ENCODE measurements at regions not wholly inside any gene's neighbourhood (a gene's known extent, or its start where the extent isn't known, plus 50 kb on each side); places are given as distances from the start of the nearest gene placed in this dataset.

DNA sequence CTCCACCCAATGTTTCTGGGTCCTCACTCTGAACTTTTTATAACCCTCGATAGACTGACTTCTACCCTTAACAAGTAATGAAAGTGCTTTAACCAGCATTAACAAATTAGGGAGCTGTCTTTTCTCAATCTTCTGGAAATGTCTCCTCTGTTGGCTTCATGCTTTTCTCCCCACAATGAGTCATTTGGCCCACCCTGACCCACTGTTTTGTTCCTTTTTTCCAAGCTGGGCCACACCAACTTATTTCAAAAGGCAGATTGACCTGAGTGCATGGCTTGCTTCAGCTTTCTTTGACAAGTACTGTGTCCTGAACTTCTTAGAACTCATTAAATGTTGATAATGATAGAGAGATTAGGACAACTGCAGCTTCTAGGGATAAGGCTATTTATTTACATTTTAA lies 199.6 kb upstream of the SEMA6D start:
- no peak overlapping the region for H2AFZ ChIP-seq (ENCODE audit: low read length)
- peaks cover 0 to 2% of the 10 kb centered on the region in 2 experiments; a peak in 1 of 5 replicates for H3K9me3 Mint-ChIP-seq
- WGBS (ENCODE audit: extremely low coverage, insufficient read length, low lambda C conversion rate): no CpG with 5 or more reads among the region's 1 CpG

More for the DNA sequence above, 199.6 kb upstream of the SEMA6D start:
- H2BK5ac ChIP-seq (ENCODE audit: insufficient read length, low read length): no peak overlapping the region
- H3K9me3 ChIP-seq (ENCODE audit: control insufficient read depth, low read depth, low read length): no peaks in the 10 kb centered on the region
- H3K18ac ChIP-seq (ENCODE audit: insufficient read length, low read depth, low read length): no peak overlapping the region
- no peaks in the 10 kb centered on the region; a peak in 2 of 7 replicates for H3K36me3 Mint-ChIP-seq (ENCODE audit: insufficient read depth in 1 of 3, low read depth in 3 of 3)
- H2BK15ac ChIP-seq (ENCODE audit: low read depth, low read length): no peak overlapping the region
- no peaks in the 10 kb centered on the region for H3K4me1 Mint-ChIP-seq
- no peak overlapping the region for H2BK20ac ChIP-seq (ENCODE audit: low read depth, low read length, poor library complexity, severe bottlenecking)
- H3T11ph ChIP-seq (ENCODE audit: low read length): no peak overlapping the region
- no peaks in the 10 kb centered on the region for H3K79me1 ChIP-seq (ENCODE audit: insufficient read depth, low read depth, low read length, poor library complexity, severe bottlenecking)
- H2BK12ac ChIP-seq (ENCODE audit: insufficient read length, low read depth, low read length): no peak overlapping the region
- no peak overlapping the region for H4K91ac ChIP-seq (ENCODE audit: insufficient read length, low read depth, low read length)
- H3K4me2 ChIP-seq (ENCODE audit: insufficient read depth, insufficient read length, low read length): no peak overlapping the region
- H3K23ac ChIP-seq (ENCODE audit: insufficient read length, low read depth, low read length): no peak overlapping the region
- TF ChIP-seq, protein P1, sequence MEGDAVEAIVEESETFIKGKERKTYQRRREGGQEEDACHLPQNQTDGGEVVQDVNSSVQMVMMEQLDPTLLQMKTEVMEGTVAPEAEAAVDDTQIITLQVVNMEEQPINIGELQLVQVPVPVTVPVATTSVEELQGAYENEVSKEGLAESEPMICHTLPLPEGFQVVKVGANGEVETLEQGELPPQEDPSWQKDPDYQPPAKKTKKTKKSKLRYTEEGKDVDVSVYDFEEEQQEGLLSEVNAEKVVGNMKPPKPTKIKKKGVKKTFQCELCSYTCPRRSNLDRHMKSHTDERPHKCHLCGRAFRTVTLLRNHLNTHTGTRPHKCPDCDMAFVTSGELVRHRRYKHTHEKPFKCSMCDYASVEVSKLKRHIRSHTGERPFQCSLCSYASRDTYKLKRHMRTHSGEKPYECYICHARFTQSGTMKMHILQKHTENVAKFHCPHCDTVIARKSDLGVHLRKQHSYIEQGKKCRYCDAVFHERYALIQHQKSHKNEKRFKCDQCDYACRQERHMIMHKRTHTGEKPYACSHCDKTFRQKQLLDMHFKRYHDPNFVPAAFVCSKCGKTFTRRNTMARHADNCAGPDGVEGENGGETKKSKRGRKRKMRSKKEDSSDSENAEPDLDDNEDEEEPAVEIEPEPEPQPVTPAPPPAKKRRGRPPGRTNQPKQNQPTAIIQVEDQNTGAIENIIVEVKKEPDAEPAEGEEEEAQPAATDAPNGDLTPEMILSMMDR (conservative IDR thresholded peaks at IDR 0.05): no peak
- no peak overlapping the region for H3K4ac ChIP-seq (ENCODE audit: low read depth, low read length)
- H3K4me3 Mint-ChIP-seq: no peak overlapping the region
- no peaks in the 10 kb centered on the region for H3K23me2 ChIP-seq (ENCODE audit: insufficient read length, low read depth, low read length, poor library complexity, severe bottlenecking)
- H2AK5ac ChIP-seq (ENCODE audit: insufficient read length, low read length): no peak overlapping the region
- no peak overlapping the region for H3K9ac ChIP-seq (ENCODE audit: extremely low read depth, insufficient read length, low read length)
- H3K27ac Mint-ChIP-seq: no peak overlapping the region
- H3K56ac ChIP-seq (ENCODE audit: insufficient read length, low read depth, low read length): no peak overlapping the region
- no peaks in the 10 kb centered on the region for H3K79me2 ChIP-seq (ENCODE audit: insufficient read depth, low read length)
- H3K4me1 ChIP-seq (ENCODE audit: insufficient read depth, low read length): no peaks in the 10 kb centered on the region
- no peak overlapping the region for H4K5ac ChIP-seq (ENCODE audit: insufficient read length, low read depth, low read length)
- H3K14ac ChIP-seq (ENCODE audit: insufficient read depth, low read length): no peak overlapping the region
- no peaks in the 10 kb centered on the region for H3K27me3 Mint-ChIP-seq (ENCODE audit: low read depth)
- no peaks in the 10 kb centered on the region for H4K20me1 ChIP-seq (ENCODE audit: control insufficient read depth, insufficient read depth, insufficient read length)
- H3K27ac ChIP-seq (ENCODE audit: insufficient read length, low read depth, low read length): no peak overlapping the region
- DNase-seq: no peak
- H4K8ac ChIP-seq (replicated peaks; ENCODE audit: insufficient read length, low read depth, low read length): no peak overlapping the region
- no peaks in the 10 kb centered on the region for H3K27me3 ChIP-seq (ENCODE audit: insufficient read depth, low read length)
- H2BK120ac ChIP-seq (ENCODE audit: low read depth, low read length, poor library complexity, severe bottlenecking): no peak overlapping the region

All from H9 (cell line).